ENCODE measurements at regions not wholly inside any gene's neighbourhood (a gene's known extent, or its start where the extent isn't known, plus 50 kb on each side); places are given as distances from the start of the nearest gene placed in this dataset.

DNA sequence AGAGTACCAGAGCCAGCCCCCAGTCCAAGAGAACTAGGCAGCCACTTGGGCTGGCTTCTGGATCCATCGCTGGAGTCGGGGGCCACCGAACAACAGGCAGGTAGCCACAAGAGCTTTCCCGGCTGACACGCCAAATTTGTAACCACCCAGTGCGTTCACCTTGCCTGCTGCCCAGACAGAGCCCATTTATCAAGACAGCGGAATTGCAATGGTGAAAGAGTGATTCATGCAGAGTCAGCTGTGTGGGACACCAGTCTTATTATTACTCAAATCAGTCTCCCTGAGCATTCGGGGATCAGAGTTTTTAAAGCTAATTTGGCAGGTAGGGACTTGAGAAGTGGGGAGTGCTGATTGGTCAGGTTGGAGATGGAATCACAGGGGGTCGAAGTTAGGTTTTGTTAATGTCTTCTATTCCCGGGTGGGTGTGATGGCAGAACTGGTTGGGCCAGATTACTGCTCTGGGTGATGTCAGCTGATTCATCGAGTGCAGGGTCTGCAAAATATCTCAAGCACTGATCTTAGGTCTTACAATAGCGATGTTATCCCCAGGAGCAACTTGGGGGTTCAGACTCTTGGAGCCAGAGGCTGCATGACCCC is 64.3 kb downstream of the PDE6H start:
- no peak for ATAC-seq
- peaks cover 37% of the 10 kb centered on the region for H3K4me1 Mint-ChIP-seq
- TF ChIP-seq ESRRA (CRISPR knock-in tag; IDR thresholded peaks at IDR 0.05; ENCODE audit: borderline replicate concordance) = no peak
- TF ChIP-seq ETV6 (CRISPR knock-in tag; IDR thresholded peaks at IDR 0.05) = no peak
- TF ChIP-seq ZNF671 (CRISPR knock-in tag; IDR thresholded peaks at IDR 0.05) = no peak
- TF ChIP-seq CREB1 (CRISPR knock-in tag; IDR thresholded peaks at IDR 0.05) = no peak
- TF ChIP-seq, protein P1, sequence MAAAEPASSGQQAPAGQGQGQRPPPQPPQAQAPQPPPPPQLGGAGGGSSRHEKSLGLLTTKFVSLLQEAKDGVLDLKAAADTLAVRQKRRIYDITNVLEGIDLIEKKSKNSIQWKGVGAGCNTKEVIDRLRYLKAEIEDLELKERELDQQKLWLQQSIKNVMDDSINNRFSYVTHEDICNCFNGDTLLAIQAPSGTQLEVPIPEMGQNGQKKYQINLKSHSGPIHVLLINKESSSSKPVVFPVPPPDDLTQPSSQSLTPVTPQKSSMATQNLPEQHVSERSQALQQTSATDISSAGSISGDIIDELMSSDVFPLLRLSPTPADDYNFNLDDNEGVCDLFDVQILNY (CRISPR knock-in tag; IDR thresholded peaks at IDR 0.05) = no peak
- TF ChIP-seq, protein P2, sequence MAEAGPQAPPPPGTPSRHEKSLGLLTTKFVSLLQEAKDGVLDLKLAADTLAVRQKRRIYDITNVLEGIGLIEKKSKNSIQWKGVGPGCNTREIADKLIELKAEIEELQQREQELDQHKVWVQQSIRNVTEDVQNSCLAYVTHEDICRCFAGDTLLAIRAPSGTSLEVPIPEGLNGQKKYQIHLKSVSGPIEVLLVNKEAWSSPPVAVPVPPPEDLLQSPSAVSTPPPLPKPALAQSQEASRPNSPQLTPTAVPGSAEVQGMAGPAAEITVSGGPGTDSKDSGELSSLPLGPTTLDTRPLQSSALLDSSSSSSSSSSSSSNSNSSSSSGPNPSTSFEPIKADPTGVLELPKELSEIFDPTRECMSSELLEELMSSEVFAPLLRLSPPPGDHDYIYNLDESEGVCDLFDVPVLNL (CRISPR knock-in tag; IDR thresholded peaks at IDR 0.05; ENCODE audit: borderline replicate concordance, low read depth) = no peak
- TF ChIP-seq, protein P3, sequence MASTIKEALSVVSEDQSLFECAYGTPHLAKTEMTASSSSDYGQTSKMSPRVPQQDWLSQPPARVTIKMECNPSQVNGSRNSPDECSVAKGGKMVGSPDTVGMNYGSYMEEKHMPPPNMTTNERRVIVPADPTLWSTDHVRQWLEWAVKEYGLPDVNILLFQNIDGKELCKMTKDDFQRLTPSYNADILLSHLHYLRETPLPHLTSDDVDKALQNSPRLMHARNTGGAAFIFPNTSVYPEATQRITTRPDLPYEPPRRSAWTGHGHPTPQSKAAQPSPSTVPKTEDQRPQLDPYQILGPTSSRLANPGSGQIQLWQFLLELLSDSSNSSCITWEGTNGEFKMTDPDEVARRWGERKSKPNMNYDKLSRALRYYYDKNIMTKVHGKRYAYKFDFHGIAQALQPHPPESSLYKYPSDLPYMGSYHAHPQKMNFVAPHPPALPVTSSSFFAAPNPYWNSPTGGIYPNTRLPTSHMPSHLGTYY (CRISPR knock-in tag; IDR thresholded peaks at IDR 0.05) = no peak
- TF ChIP-seq, protein P4, sequence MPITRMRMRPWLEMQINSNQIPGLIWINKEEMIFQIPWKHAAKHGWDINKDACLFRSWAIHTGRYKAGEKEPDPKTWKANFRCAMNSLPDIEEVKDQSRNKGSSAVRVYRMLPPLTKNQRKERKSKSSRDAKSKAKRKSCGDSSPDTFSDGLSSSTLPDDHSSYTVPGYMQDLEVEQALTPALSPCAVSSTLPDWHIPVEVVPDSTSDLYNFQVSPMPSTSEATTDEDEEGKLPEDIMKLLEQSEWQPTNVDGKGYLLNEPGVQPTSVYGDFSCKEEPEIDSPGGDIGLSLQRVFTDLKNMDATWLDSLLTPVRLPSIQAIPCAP (CRISPR knock-in tag; IDR thresholded peaks at IDR 0.05) = no peak
- no peak for TF ChIP-seq SOX15 (CRISPR knock-in tag; IDR thresholded peaks at IDR 0.05)
- TF ChIP-seq, protein P5, sequence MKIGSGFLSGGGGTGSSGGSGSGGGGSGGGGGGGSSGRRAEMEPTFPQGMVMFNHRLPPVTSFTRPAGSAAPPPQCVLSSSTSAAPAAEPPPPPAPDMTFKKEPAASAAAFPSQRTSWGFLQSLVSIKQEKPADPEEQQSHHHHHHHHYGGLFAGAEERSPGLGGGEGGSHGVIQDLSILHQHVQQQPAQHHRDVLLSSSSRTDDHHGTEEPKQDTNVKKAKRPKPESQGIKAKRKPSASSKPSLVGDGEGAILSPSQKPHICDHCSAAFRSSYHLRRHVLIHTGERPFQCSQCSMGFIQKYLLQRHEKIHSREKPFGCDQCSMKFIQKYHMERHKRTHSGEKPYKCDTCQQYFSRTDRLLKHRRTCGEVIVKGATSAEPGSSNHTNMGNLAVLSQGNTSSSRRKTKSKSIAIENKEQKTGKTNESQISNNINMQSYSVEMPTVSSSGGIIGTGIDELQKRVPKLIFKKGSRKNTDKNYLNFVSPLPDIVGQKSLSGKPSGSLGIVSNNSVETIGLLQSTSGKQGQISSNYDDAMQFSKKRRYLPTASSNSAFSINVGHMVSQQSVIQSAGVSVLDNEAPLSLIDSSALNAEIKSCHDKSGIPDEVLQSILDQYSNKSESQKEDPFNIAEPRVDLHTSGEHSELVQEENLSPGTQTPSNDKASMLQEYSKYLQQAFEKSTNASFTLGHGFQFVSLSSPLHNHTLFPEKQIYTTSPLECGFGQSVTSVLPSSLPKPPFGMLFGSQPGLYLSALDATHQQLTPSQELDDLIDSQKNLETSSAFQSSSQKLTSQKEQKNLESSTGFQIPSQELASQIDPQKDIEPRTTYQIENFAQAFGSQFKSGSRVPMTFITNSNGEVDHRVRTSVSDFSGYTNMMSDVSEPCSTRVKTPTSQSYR (CRISPR knock-in tag; IDR thresholded peaks at IDR 0.05) = no peak
- TF ChIP-seq, protein P6, sequence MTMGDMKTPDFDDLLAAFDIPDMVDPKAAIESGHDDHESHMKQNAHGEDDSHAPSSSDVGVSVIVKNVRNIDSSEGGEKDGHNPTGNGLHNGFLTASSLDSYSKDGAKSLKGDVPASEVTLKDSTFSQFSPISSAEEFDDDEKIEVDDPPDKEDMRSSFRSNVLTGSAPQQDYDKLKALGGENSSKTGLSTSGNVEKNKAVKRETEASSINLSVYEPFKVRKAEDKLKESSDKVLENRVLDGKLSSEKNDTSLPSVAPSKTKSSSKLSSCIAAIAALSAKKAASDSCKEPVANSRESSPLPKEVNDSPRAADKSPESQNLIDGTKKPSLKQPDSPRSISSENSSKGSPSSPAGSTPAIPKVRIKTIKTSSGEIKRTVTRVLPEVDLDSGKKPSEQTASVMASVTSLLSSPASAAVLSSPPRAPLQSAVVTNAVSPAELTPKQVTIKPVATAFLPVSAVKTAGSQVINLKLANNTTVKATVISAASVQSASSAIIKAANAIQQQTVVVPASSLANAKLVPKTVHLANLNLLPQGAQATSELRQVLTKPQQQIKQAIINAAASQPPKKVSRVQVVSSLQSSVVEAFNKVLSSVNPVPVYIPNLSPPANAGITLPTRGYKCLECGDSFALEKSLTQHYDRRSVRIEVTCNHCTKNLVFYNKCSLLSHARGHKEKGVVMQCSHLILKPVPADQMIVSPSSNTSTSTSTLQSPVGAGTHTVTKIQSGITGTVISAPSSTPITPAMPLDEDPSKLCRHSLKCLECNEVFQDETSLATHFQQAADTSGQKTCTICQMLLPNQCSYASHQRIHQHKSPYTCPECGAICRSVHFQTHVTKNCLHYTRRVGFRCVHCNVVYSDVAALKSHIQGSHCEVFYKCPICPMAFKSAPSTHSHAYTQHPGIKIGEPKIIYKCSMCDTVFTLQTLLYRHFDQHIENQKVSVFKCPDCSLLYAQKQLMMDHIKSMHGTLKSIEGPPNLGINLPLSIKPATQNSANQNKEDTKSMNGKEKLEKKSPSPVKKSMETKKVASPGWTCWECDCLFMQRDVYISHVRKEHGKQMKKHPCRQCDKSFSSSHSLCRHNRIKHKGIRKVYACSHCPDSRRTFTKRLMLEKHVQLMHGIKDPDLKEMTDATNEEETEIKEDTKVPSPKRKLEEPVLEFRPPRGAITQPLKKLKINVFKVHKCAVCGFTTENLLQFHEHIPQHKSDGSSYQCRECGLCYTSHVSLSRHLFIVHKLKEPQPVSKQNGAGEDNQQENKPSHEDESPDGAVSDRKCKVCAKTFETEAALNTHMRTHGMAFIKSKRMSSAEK (CRISPR knock-in tag; IDR thresholded peaks at IDR 0.05; ENCODE audit: borderline replicate concordance) = no peak
- TF ChIP-seq, protein P7, sequence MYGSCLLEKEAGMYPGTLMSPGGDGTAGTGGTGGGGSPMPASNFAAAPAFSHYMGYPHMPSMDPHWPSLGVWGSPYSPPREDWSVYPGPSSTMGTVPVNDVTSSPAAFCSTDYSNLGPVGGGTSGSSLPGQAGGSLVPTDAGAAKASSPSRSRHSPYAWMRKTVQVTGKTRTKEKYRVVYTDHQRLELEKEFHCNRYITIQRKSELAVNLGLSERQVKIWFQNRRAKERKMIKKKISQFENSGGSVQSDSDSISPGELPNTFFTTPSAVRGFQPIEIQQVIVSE (CRISPR knock-in tag; IDR thresholded peaks at IDR 0.05; ENCODE audit: borderline replicate concordance) = no peak
- TF ChIP-seq TEAD1 (CRISPR knock-in tag; IDR thresholded peaks at IDR 0.05) = no peak
- no peak for TF ChIP-seq ZNF219 (CRISPR knock-in tag; IDR thresholded peaks at IDR 0.05; ENCODE audit: borderline replicate concordance)
- TF ChIP-seq ZNF423 (CRISPR knock-in tag; IDR thresholded peaks at IDR 0.05) = no peak
- no peak for TF ChIP-seq GTF2I (CRISPR knock-in tag; conservative IDR thresholded peaks at IDR 0.05)
- no peak for TF ChIP-seq ZNF416 (CRISPR knock-in tag; IDR thresholded peaks at IDR 0.05)
- POLR2A ChIA-PET = no interaction called here
- CTCF ChIA-PET = interaction anchor here (1.2 to 1.5 kb wide), 2 partner anchors 22 to 184 kb away, joined by 3 to 5 read pairs; partner anchors contain the start of gene RERG
- no peak for DNase-seq (ENCODE audit: low spot score)
- H3K27ac Mint-ChIP-seq = no peak overlapping the region
- H3K36me3 Mint-ChIP-seq = no peaks in the 10 kb centered on the region
- no peaks in the 10 kb centered on the region; the same call in 1 of the 2 replicates for H3K9me3 Mint-ChIP-seq
- H3K27me3 Mint-ChIP-seq (ENCODE audit: low read depth) = no peaks in the 10 kb centered on the region
- no peak overlapping the region for H3K4me3 Mint-ChIP-seq
